LNCaP clone FGC (cell line): ENCODE measurements at regions not wholly inside any gene's neighbourhood (a gene's known extent, or its start where the extent isn't known, plus 50 kb on each side); places are given as distances from the start of the nearest gene placed in this dataset.

Source experiments
- DNase-seq: peaks from one replicate; pipeline ENCODE4 v3.0.0-alpha.2; 2011; ENCODE audit warnings: low read depth
- H3K4me3 ChIP-seq: 2 replicates; pipeline ENCODE4 v1.5.1; 2011; ENCODE audit warnings: mild to moderate bottlenecking, low read depth, low read length, control low read depth
- TF ChIP-seq, protein P1 (sequence below): IDR thresholded peaks from 2 replicates; pipeline ENCODE4 v1.5.1; 2012; ENCODE audit warnings: mild to moderate bottlenecking; ENCODE audit not compliant: control insufficient read depth, insufficient read depth; ENCODE audit errors: extremely low read depth

DNA sequence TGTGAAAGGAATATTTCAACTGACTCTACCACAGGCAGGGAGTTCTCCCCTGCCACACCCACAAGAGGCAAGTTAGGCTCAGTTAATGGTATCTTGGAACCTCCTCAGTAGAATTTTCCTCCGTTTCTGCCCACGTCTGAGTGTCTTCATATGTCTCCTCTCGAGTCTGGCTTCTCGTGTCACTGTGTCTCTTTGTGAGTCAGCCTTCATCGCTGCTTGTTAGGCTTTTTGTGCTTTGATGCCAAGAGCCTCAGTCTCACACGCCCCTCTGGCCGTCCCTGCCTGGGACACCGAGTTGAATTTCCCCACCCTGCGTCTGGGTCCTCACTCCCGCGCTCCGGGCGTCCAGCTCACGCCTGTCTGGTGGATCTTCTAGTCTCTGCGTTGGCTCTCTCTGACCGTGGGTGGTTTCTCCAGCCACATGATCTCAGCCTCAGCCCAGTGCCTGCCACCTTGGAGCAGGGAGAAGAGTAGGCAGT, 125.7 kb upstream of the GADD45A start:
- H3K4me3 ChIP-seq = no peak overlapping the region
- TF ChIP-seq, protein P1, sequence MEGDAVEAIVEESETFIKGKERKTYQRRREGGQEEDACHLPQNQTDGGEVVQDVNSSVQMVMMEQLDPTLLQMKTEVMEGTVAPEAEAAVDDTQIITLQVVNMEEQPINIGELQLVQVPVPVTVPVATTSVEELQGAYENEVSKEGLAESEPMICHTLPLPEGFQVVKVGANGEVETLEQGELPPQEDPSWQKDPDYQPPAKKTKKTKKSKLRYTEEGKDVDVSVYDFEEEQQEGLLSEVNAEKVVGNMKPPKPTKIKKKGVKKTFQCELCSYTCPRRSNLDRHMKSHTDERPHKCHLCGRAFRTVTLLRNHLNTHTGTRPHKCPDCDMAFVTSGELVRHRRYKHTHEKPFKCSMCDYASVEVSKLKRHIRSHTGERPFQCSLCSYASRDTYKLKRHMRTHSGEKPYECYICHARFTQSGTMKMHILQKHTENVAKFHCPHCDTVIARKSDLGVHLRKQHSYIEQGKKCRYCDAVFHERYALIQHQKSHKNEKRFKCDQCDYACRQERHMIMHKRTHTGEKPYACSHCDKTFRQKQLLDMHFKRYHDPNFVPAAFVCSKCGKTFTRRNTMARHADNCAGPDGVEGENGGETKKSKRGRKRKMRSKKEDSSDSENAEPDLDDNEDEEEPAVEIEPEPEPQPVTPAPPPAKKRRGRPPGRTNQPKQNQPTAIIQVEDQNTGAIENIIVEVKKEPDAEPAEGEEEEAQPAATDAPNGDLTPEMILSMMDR = no peak
- DNase-seq = no peak

DNA sequence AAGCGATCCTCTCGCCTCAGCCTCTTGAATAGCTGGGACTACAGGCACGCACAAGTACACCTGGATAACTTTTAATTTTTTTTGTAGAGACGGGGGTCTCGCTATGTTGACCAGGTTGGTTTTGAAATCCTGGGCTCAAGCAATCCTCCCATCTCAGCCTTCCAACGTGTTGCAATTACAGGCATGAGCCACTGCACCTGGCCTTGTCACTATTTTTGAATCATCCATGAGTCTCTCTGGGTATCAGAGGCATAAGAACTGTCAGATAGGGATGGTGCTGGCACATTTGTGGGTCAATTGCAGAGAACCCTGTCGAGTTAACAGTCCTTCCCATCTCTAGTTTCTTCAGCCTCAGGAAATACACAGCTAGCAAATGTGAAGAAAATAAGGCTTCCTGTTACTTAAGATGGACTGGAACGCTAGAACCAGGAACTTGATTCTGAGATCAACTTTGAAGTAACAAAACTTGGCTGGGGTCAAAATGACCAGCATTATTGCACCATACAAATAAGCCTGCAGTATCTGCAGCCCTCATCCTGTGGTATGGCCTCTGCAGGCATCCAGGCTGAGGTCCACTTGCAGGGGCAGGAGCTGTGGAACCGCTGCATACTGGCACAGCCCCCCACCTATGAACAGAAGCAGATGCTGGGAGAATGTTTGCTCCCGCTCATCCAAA, 124.3 kb upstream of the GADD45A start:
- H3K4me3 ChIP-seq = no peak overlapping the region
- TF ChIP-seq, protein P1 = no peak
- no peak for DNase-seq

DNA sequence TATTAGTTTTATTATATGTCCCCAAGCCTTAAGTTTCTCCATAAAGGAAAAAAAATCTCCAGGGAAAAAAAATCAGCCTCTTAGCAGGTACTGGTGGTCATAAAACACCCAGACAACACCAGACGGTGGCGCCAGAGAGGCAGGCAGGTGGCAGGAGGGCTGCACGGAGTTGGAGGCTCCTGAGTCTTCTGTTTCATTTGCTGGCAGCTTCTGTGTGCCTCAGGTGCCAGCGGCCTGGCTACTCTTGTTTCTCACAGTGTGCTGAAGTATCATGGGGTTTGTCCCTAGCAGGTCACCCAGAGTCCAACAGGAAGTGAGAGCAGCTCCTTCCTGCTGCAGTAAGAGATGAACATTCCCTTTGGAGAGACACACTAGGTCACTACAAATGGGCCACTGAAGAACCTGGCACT, 123.3 kb upstream of the GADD45A start:
- peak; percentile 97 for DNase-seq
- H3K4me3 ChIP-seq = peak overlapping the region; percentile 9; the same call in 1 of the 2 replicates
- TF ChIP-seq, protein P1 = peak; percentile 88

DNA sequence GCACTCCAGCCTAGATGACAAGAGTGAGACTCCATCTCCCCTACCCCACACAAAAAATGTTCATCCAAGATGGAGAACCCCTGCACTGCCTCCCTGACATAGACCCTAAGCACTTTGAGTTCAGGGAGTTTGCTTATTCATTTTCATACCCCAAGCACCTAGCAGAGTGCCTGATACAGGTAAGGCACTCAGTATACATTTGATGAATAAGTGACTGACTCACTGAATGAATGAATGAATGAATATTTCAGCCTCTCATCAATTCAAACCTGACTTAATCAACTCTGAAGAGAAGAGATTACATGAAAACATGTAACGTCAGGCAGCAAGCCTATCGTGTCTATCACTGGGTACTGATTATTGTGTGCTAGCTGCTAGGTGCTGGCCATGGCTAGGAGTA, 121.3 kb upstream of the GADD45A start:
- H3K4me3 ChIP-seq = no peak overlapping the region
- TF ChIP-seq, protein P1 = no peak
- no peak for DNase-seq

DNA sequence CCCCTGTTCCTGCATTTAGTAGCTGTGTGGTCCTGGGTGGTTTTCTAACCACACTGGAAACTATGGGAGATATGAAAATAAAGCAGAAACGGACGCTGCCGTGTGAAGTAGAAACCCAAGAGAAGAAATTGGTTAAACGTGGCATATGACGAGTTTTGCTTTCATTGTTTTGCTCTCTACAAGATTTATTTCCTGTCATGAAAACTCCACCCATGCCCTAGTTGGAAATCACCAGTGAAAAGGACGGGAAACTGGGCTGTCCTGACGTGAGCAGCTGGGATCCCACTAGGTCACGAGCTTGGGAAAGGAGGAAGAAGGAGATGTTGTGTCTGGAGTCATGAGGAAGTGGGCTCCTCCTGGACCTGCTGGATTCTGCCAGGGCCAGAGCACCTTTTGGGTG, 120.8 kb upstream of the GADD45A start:
- no peak overlapping the region for H3K4me3 ChIP-seq
- TF ChIP-seq, protein P1 = no peak
- DNase-seq = no peak

DNA sequence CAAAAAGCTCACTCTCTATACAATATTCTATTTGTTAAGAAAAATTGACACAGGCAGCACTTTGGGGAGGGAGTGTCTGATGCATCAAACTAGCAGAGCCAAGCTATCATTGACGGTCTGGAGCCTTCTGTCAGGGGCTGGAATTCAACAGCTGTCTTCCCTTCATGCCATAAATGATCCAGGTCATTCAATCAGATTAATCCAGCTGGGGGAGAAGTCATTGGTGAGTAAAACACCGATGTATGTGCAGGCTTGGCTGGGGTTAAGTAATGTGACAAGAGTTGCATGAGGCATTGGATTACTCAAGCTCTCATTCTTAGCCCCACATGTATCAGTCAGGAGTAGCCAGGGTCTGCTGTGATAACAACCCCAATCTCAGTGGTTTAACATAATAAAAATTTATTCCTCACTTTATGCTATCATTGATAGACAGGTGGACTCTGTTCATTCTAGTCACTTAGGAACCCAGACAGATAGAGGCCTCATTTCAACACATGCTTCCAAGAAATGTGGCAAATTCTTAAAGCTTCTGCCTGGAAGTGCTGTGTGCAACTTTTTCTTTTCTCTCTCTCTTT, 118.1 kb upstream of the GADD45A start:
- no peak overlapping the region for H3K4me3 ChIP-seq
- DNase-seq = no peak
- TF ChIP-seq, protein P1 = no peak
